Effector memory CD4-positive, alpha-beta T cell (primary cell): ENCODE measurements at regions not wholly inside any gene's neighbourhood (a gene's known extent, or its start where the extent isn't known, plus 50 kb on each side); places are given as distances from the start of the nearest gene placed in this dataset.
"Not testable (repeated sequence)": the region's sequence is repeated elsewhere in the genome, so short reads cannot be mapped to it uniquely, and the experiment has no call there.

Source experiments
- DNase-seq, 3 donors: peaks; one replicate each; pipeline ENCODE4 v3.0.0-alpha.2; 2020
- H3K27ac ChIP-seq: 2 replicates; pipeline ENCODE4 v1.7.0; 2013; ENCODE audit warnings: mild to moderate bottlenecking, low read length, moderate library complexity; ENCODE audit not compliant: insufficient read depth, poor library complexity, severe bottlenecking
- H3K27me3 ChIP-seq: replicated peaks from 2 replicates; pipeline ENCODE4 v1.7.0; 2013; ENCODE audit warnings: mild to moderate bottlenecking, low read length; ENCODE audit not compliant: insufficient read depth, control insufficient read depth, poor library complexity, severe bottlenecking
- H3K36me3 ChIP-seq: 2 replicates; pipeline ENCODE4 v1.7.0; 2013; ENCODE audit warnings: mild to moderate bottlenecking, low read length, moderate library complexity; ENCODE audit not compliant: control insufficient read depth, insufficient read depth
- H3K4me1 ChIP-seq: 2 replicates; pipeline ENCODE4 v1.7.0; 2013; ENCODE audit warnings: low read length, mild to moderate bottlenecking; ENCODE audit not compliant: control insufficient read depth, insufficient read depth, poor library complexity, severe bottlenecking
- H3K4me3 ChIP-seq: 2 replicates; pipeline ENCODE4 v1.7.0; 2013; ENCODE audit warnings: low read length, low read depth, mild to moderate bottlenecking; ENCODE audit not compliant: insufficient read depth, poor library complexity, severe bottlenecking
- H3K9me3 ChIP-seq: 2 replicates; pipeline ENCODE4 v1.7.0; 2013; ENCODE audit warnings: mild to moderate bottlenecking, low read length, moderate library complexity; ENCODE audit not compliant: control insufficient read depth

- Histone ChIP-seq H3K4me1 (peaks cover 5% of the 10 kb centered on the region), H3K4me3 (no peak overlapping the region), H3K27ac (no peak overlapping the region), H3K27me3 (no peaks in the 10 kb centered on the region), H3K36me3 (no peaks in the 10 kb centered on the region), H3K9me3 (no peaks in the 10 kb centered on the region)
- DNase-seq, result no peak
Observed at GRCh38 chr12:34121360-34121759, 99.1 kb downstream of the ALG10 start.

- not testable (repeated sequence) for H3K27me3 ChIP-seq, H3K27ac ChIP-seq, H3K4me1 ChIP-seq, H3K36me3 ChIP-seq, H3K9me3 ChIP-seq, H3K4me3 ChIP-seq
- peak in 2 of 3 donors; percentile 19 to 23 for DNase-seq
Observed at GRCh38 chr12:34123092-34123491, 100.8 kb downstream of the ALG10 start.

GRCh38 chr12:34124608-34125007 lies 102.3 kb downstream of the ALG10 start:
- Histone ChIP-seq H3K27me3 (no peaks in the 10 kb centered on the region), H3K9me3 (no peaks in the 10 kb centered on the region), H3K27ac (no peak overlapping the region), H3K4me1 (peaks cover 5% of the 10 kb centered on the region), H3K4me3 (no peak overlapping the region), H3K36me3 (no peaks in the 10 kb centered on the region)
- DNase-seq, result no peak

- no peaks in the 10 kb centered on the region for H3K36me3 ChIP-seq
- peak overlapping the region; percentile 51 for H3K4me3 ChIP-seq
- H3K27me3 ChIP-seq, result no peaks in the 10 kb centered on the region
- peaks cover 5% of the 10 kb centered on the region for H3K4me1 ChIP-seq
- no peak for DNase-seq
- no peak overlapping the region for H3K27ac ChIP-seq
- H3K9me3 ChIP-seq, result no peaks in the 10 kb centered on the region
Observed at GRCh38 chr12:34126239-34126641, 103.9 kb downstream of the ALG10 start.

GRCh38 chr12:34126805-34127204 lies 104.5 kb downstream of the ALG10 start:
- H3K9me3 ChIP-seq, result no peaks in the 10 kb centered on the region
- H3K27ac ChIP-seq, result no peak overlapping the region
- no peaks in the 10 kb centered on the region for H3K36me3 ChIP-seq
- DNase-seq, result no peak
- H3K4me1 ChIP-seq, result peaks cover 5% of the 10 kb centered on the region
- no peaks in the 10 kb centered on the region for H3K27me3 ChIP-seq
- no peak overlapping the region for H3K4me3 ChIP-seq

- H3K27ac ChIP-seq, H3K4me3 ChIP-seq, H3K36me3 ChIP-seq, H3K27me3 ChIP-seq, DNase-seq, H3K4me1 ChIP-seq, H3K9me3 ChIP-seq: not testable (repeated sequence)
Observed at GRCh38 chr12:34127379-34127778, 105.1 kb downstream of the ALG10 start.

GRCh38 chr12:34142430-34142829 lies 120.1 kb downstream of the ALG10 start:
- Histone ChIP-seq H3K27me3 (no peaks in the 10 kb centered on the region), H3K4me1 (no peaks in the 10 kb centered on the region), H3K27ac (no peak overlapping the region), H3K4me3 (no peak overlapping the region), H3K36me3 (no peaks in the 10 kb centered on the region), H3K9me3 (no peaks in the 10 kb centered on the region)
- no peak for DNase-seq

GRCh38 chr12:34151019-34151418 lies 128.7 kb downstream of the ALG10 start:
- Histone ChIP-seq H3K36me3 (no peaks in the 10 kb centered on the region), H3K9me3 (no peaks in the 10 kb centered on the region), H3K27me3 (no peaks in the 10 kb centered on the region), H3K27ac (no peak overlapping the region), H3K4me1 (no peaks in the 10 kb centered on the region), H3K4me3 (no peak overlapping the region)
- DNase-seq, result no peak

GRCh38 chr12:34163443-34163842 lies 141.1 kb downstream of the ALG10 start:
- Histone ChIP-seq H3K4me3 (no peak overlapping the region), H3K9me3 (no peaks in the 10 kb centered on the region)

GRCh38 chr12:34166427-34167060 lies 144.2 kb downstream of the ALG10 start:
- no peak overlapping the region for H3K27ac ChIP-seq
- no peaks in the 10 kb centered on the region for H3K27me3 ChIP-seq
- DNase-seq, result no peak
- H3K4me3 ChIP-seq, result no peak overlapping the region
- no peaks in the 10 kb centered on the region for H3K9me3 ChIP-seq
- H3K36me3 ChIP-seq, result no peaks in the 10 kb centered on the region
- no peaks in the 10 kb centered on the region for H3K4me1 ChIP-seq

More at GRCh38 chr12:34163443-34163842, 141.1 kb downstream of the ALG10 start:
- Histone ChIP-seq H3K27ac (no peak overlapping the region), H3K27me3 (no peaks in the 10 kb centered on the region), H3K4me1 (no peaks in the 10 kb centered on the region), H3K36me3 (no peaks in the 10 kb centered on the region)
- DNase-seq, result no peak
